GM23338 (cell line): ENCODE measurements at regions not wholly inside any gene's neighbourhood (a gene's known extent, or its start where the extent isn't known, plus 50 kb on each side); places are given as distances from the start of the nearest gene placed in this dataset.

Experiments
- ATAC-seq: fragments of 200-7000 bp; cut with Tn5 transposase; 3 replicates; pipeline ENCODE4 v1.9.1; 2020
- DNase-seq: peaks from one replicate; pipeline ENCODE4 v3.0.0-alpha.2; 2015; ENCODE audit warnings: low spot score
- H2AFZ ChIP-seq: fragments of 200-600 bp; sonication (generic); 2 replicates; pipeline ENCODE4 v1.8.0; 2016; ENCODE audit warnings: antibody characterized with exemption, mild to moderate bottlenecking, moderate library complexity
- H3F3A ChIP-seq: fragments of 200-600 bp; sonication (generic); replicated peaks from 2 replicates; pipeline ENCODE4 v1.8.0; 2017; ENCODE audit warnings: antibody characterized with exemption, mixed run types, low read depth
- H3K27ac ChIP-seq: fragments of 200-600 bp; sonication (generic); 2 replicates; pipeline ENCODE4 v1.6.1; 2016; ENCODE audit warnings: low read depth
- H3K27me3 ChIP-seq: fragments of 200-600 bp; sonication (generic); 2 replicates; pipeline ENCODE4 v1.8.0; 2016; ENCODE audit warnings: mild to moderate bottlenecking, mixed run types, moderate library complexity; ENCODE audit not compliant: insufficient read depth
- H3K36me3 ChIP-seq: fragments of 200-600 bp; sonication (generic); 2 replicates; pipeline ENCODE4 v1.8.0; 2016; ENCODE audit warnings: mild to moderate bottlenecking; ENCODE audit not compliant: insufficient read depth
- H3K4me1 ChIP-seq: fragments of 200-600 bp; sonication (generic); 2 replicates; pipeline ENCODE4 v1.8.0; 2016; ENCODE audit warnings: mild to moderate bottlenecking, moderate library complexity; ENCODE audit not compliant: insufficient read depth
- H3K4me2 ChIP-seq: fragments of 200-600 bp; sonication (generic); 2 replicates; pipeline ENCODE4 v1.7.1; 2017; ENCODE audit warnings: mixed run types
- H3K4me3 ChIP-seq: fragments of 200-600 bp; sonication (generic); 2 replicates; pipeline ENCODE4 v1.6.1; 2016; ENCODE audit warnings: mixed run types
- H3K79me2 ChIP-seq: fragments of 200-600 bp; sonication (generic); replicated peaks from 2 replicates; pipeline ENCODE4 v1.8.0; 2017; ENCODE audit warnings: mild to moderate bottlenecking; ENCODE audit not compliant: insufficient read depth
- H3K9me2 ChIP-seq: fragments of 200-600 bp; sonication (generic); 2 replicates; pipeline ENCODE4 v1.8.0; 2017; ENCODE audit not compliant: insufficient read depth
- H4K20me1 ChIP-seq: fragments of 200-600 bp; sonication (generic); replicated peaks from 2 replicates; pipeline ENCODE4 v1.8.0; 2017; ENCODE audit warnings: mild to moderate bottlenecking; ENCODE audit not compliant: insufficient read depth
- H3K27ac Mint-ChIP-seq: 2 replicates; pipeline ENCODE4 v1.8.0; 2020; ENCODE audit warnings: inconsistent platforms, mild to moderate bottlenecking, moderate library complexity, mixed read lengths
- H3K27me3 Mint-ChIP-seq: 3 replicates; pipeline ENCODE4 v1.8.0; 2022; ENCODE audit warnings: low read depth, mild to moderate bottlenecking, moderate library complexity, mixed read lengths, inconsistent platforms; ENCODE audit not compliant: insufficient read depth, poor library complexity
- H3K36me3 Mint-ChIP-seq: 3 replicates; pipeline ENCODE4 v1.8.0; 2021; ENCODE audit warnings: low read depth, mild to moderate bottlenecking, inconsistent platforms, moderate library complexity, mixed read lengths
- H3K4me1 Mint-ChIP-seq: 3 replicates; pipeline ENCODE4 v1.8.0; 2020; ENCODE audit warnings: mild to moderate bottlenecking, inconsistent platforms, mixed read lengths
- H3K4me3 Mint-ChIP-seq: 3 replicates; pipeline ENCODE4 v1.8.0; 2021; ENCODE audit warnings: moderate library complexity, mild to moderate bottlenecking, inconsistent platforms, mixed read lengths
- H3K9me3 Mint-ChIP-seq: 3 replicates; pipeline ENCODE4 v1.8.0; 2020; ENCODE audit warnings: moderate library complexity, mild to moderate bottlenecking, inconsistent platforms, mixed read lengths
- CREB1 ChIP-seq: fragments of 250-450 bp; sonication (Bioruptor Pico); IDR thresholded peaks from 2 replicates; pipeline ENCODE4 v1.5.0; 2020; ENCODE audit warnings: low read depth, mild to moderate bottlenecking, moderate library complexity
- EZH2 ChIP-seq: fragments of 200-600 bp; sonication (generic); IDR thresholded peaks from one replicate; pipeline ENCODE4 v1.8.0; 2017; ENCODE audit warnings: antibody characterized with exemption, mild to moderate bottlenecking, low read depth; ENCODE audit not compliant: unreplicated experiment
- JUNB ChIP-seq: IDR thresholded peaks from one replicate; pipeline ENCODE4 v1.6.1; 2016; ENCODE audit warnings: antibody characterized with exemption; ENCODE audit not compliant: unreplicated experiment
- POLR2AphosphoS5 ChIP-seq: IDR thresholded peaks from 2 replicates; pipeline ENCODE4 v1.6.1; 2016; ENCODE audit warnings: antibody characterized with exemption, low read depth
- STAT1 ChIP-seq: IDR thresholded peaks from one replicate; pipeline ENCODE4 v1.6.1; 2016; ENCODE audit warnings: antibody characterized with exemption; ENCODE audit not compliant: unreplicated experiment
- ZNF114 ChIP-seq: fragments of 250-450 bp; sonication (Bioruptor Pico); IDR thresholded peaks from 2 replicates; pipeline ENCODE4 v1.5.0; 2020; ENCODE audit warnings: mild to moderate bottlenecking, moderate library complexity
- ZNF331 ChIP-seq: fragments of 250-450 bp; sonication (Bioruptor Pico); IDR thresholded peaks from 2 replicates; pipeline ENCODE4 v1.5.0; 2020; ENCODE audit warnings: low read depth, mild to moderate bottlenecking, moderate library complexity
- TF ChIP-seq, protein P1 (sequence below), 2 experiments: fragments of 200-600 bp in 1 of 2; sonication (generic) in 1 of 2; conservative IDR thresholded peaks; 2 replicates each; pipeline versions ENCODE4 v1.5.1 to v1.6.1; 2016 to 2017; ENCODE audit warnings: antibody characterized with exemption in 2 of 2, low read depth in 2 of 2, mild to moderate bottlenecking in 2 of 2, moderate library complexity in 1 of 2
- TF ChIP-seq, protein P2 (sequence below): IDR thresholded peaks from 2 replicates; pipeline ENCODE4 v1.6.1; 2016; ENCODE audit warnings: antibody characterized with exemption
- TF ChIP-seq, protein P3 (sequence below): IDR thresholded peaks from one replicate; pipeline ENCODE4 v1.6.1; 2018; ENCODE audit warnings: antibody characterized with exemption; ENCODE audit not compliant: unreplicated experiment

DNA sequence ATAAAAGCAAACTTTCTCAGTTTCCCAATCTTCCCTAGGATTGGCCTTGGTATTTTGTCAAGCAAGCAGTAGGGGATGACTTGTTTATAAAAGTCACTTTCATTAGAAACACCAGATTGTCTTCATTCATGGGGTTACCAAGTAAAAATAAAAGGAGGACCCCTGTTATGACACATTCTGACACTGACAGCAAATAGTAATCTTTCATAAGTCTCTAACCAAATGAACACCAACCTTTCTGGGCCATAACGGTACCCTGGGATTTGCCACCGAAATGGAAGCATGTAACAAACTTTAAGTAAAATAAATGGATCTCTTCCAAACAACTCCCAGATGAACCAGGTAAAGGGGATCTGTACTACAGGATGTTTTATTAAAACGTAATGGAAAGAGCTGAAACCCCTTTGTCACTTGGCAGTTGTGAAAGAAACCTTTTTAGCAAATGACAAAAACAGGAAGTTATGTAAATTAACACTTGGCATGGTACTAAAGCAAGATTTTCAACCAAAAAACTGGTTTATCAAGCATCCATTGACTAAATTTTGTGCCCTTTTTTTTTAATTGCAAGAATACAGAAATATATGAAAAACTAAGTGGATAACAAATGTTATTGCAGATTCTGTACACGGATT is 335.6 kb downstream of the RBM26 start:
- H3F3A ChIP-seq, result no peaks in the 10 kb centered on the region
- Mint-ChIP-seq H3K9me3 (no peaks in the 10 kb centered on the region; the same call in 1 of the 3 replicates), H3K4me3 (no peak overlapping the region), H3K27ac (no peak overlapping the region; the same call in 1 of the 2 replicates), H3K27me3 (no peaks in the 10 kb centered on the region), H3K36me3 (no peaks in the 10 kb centered on the region; the same call in 2 of the 3 replicates), H3K4me1 (peaks cover 19% of the 10 kb centered on the region)
- no peaks in the 10 kb centered on the region for H3K27me3 ChIP-seq
- H3K9me2 ChIP-seq, result no peaks in the 10 kb centered on the region
- H3K36me3 ChIP-seq, result no peaks in the 10 kb centered on the region
- ATAC-seq (no peak), DNase-seq (no peak)
- H3K4me2 ChIP-seq, result no peak overlapping the region
- H2AFZ ChIP-seq, result no peak overlapping the region; the same call in 1 of the 2 replicates
- H3K27ac ChIP-seq, result no peak overlapping the region
- no peak overlapping the region for H3K4me3 ChIP-seq
- no peaks in the 10 kb centered on the region for H3K79me2 ChIP-seq
- no peak for TF ChIP-seq POLR2AphosphoS5
- no peak for TF ChIP-seq ZNF114 (CRISPR knock-in tag)
- TF ChIP-seq, protein P1, sequence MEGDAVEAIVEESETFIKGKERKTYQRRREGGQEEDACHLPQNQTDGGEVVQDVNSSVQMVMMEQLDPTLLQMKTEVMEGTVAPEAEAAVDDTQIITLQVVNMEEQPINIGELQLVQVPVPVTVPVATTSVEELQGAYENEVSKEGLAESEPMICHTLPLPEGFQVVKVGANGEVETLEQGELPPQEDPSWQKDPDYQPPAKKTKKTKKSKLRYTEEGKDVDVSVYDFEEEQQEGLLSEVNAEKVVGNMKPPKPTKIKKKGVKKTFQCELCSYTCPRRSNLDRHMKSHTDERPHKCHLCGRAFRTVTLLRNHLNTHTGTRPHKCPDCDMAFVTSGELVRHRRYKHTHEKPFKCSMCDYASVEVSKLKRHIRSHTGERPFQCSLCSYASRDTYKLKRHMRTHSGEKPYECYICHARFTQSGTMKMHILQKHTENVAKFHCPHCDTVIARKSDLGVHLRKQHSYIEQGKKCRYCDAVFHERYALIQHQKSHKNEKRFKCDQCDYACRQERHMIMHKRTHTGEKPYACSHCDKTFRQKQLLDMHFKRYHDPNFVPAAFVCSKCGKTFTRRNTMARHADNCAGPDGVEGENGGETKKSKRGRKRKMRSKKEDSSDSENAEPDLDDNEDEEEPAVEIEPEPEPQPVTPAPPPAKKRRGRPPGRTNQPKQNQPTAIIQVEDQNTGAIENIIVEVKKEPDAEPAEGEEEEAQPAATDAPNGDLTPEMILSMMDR (conservative IDR thresholded peaks at IDR 0.05; ENCODE audit: low read depth in 2 of 2), result no peak
- TF ChIP-seq CREB1 (CRISPR knock-in tag), result no peak
- no peak for TF ChIP-seq STAT1
- TF ChIP-seq ZNF331 (CRISPR knock-in tag), result no peak
- TF ChIP-seq, protein P2, sequence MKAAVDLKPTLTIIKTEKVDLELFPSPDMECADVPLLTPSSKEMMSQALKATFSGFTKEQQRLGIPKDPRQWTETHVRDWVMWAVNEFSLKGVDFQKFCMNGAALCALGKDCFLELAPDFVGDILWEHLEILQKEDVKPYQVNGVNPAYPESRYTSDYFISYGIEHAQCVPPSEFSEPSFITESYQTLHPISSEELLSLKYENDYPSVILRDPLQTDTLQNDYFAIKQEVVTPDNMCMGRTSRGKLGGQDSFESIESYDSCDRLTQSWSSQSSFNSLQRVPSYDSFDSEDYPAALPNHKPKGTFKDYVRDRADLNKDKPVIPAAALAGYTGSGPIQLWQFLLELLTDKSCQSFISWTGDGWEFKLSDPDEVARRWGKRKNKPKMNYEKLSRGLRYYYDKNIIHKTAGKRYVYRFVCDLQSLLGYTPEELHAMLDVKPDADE, result no peak
- TF ChIP-seq, protein P3, sequence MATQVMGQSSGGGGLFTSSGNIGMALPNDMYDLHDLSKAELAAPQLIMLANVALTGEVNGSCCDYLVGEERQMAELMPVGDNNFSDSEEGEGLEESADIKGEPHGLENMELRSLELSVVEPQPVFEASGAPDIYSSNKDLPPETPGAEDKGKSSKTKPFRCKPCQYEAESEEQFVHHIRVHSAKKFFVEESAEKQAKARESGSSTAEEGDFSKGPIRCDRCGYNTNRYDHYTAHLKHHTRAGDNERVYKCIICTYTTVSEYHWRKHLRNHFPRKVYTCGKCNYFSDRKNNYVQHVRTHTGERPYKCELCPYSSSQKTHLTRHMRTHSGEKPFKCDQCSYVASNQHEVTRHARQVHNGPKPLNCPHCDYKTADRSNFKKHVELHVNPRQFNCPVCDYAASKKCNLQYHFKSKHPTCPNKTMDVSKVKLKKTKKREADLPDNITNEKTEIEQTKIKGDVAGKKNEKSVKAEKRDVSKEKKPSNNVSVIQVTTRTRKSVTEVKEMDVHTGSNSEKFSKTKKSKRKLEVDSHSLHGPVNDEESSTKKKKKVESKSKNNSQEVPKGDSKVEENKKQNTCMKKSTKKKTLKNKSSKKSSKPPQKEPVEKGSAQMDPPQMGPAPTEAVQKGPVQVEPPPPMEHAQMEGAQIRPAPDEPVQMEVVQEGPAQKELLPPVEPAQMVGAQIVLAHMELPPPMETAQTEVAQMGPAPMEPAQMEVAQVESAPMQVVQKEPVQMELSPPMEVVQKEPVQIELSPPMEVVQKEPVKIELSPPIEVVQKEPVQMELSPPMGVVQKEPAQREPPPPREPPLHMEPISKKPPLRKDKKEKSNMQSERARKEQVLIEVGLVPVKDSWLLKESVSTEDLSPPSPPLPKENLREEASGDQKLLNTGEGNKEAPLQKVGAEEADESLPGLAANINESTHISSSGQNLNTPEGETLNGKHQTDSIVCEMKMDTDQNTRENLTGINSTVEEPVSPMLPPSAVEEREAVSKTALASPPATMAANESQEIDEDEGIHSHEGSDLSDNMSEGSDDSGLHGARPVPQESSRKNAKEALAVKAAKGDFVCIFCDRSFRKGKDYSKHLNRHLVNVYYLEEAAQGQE, result no peak
- H4K20me1 ChIP-seq, result no peaks in the 10 kb centered on the region
- H3K4me1 ChIP-seq, result peaks cover 8% of the 10 kb centered on the region

DNA sequence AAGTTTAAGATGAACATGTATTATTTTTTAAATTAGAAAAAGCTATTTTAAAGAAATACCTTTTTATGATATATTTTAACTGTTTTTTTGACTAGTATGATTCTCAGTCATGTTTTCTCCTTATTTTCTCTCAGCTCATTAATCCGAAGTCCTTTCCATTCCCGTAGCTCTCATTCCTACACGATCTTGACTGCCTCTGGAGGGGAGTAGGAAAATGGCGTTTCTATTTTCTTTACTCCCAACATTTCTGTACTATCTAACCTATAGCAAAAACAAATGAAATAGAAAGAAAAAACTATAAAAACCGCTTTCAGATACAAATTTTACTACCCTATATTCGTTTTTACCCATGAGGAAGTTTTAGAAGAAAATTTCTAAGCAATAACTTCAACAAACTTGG is 343.8 kb downstream of the RBM26 start:
- H3K27me3 Mint-ChIP-seq, result no peaks in the 10 kb centered on the region
- H3K27ac Mint-ChIP-seq, result no peak overlapping the region
- ATAC-seq (peak; percentile 64), DNase-seq (peak; percentile 46)
- H3K9me3 Mint-ChIP-seq, result no peaks in the 10 kb centered on the region
- Histone ChIP-seq H3K27ac (no peak overlapping the region), H3K27me3 (no peaks in the 10 kb centered on the region), H4K20me1 (no peaks in the 10 kb centered on the region), H3F3A (no peaks in the 10 kb centered on the region), H3K36me3 (no peaks in the 10 kb centered on the region), H2AFZ (no peak overlapping the region), H3K9me2 (no peaks in the 10 kb centered on the region), H3K4me1 (no peaks in the 10 kb centered on the region; the same call in 1 of the 2 replicates), H3K4me3 (no peak overlapping the region), H3K79me2 (no peaks in the 10 kb centered on the region), H3K4me2 (no peak overlapping the region)
- H3K4me1 Mint-ChIP-seq, result 0 out of 3 replicates have a peak, but pooled peaks cover 6% of the 10 kb centered on the region
- TF ChIP-seq EZH2 (no peak), ZNF114 (CRISPR knock-in tag) (no peak), POLR2AphosphoS5 (no peak), CREB1 (CRISPR knock-in tag) (no peak), JUNB (no peak)
- TF ChIP-seq, protein P1 (conservative IDR thresholded peaks at IDR 0.05; ENCODE audit: low read depth in 2 of 2), result peak in 1 of 2 experiments; percentile 15; a peak in 2 of 4 replicates
- H3K36me3 Mint-ChIP-seq, result no peaks in the 10 kb centered on the region
- H3K4me3 Mint-ChIP-seq, result no peak overlapping the region
